ENCODE measurements at regions not wholly inside any gene's neighbourhood (a gene's known extent, or its start where the extent isn't known, plus 50 kb on each side); places are given as distances from the start of the nearest gene placed in this dataset.
"Not testable (repeated sequence)": the region's sequence is repeated elsewhere in the genome, so short reads cannot be mapped to it uniquely, and the experiment has no call there.

DNA sequence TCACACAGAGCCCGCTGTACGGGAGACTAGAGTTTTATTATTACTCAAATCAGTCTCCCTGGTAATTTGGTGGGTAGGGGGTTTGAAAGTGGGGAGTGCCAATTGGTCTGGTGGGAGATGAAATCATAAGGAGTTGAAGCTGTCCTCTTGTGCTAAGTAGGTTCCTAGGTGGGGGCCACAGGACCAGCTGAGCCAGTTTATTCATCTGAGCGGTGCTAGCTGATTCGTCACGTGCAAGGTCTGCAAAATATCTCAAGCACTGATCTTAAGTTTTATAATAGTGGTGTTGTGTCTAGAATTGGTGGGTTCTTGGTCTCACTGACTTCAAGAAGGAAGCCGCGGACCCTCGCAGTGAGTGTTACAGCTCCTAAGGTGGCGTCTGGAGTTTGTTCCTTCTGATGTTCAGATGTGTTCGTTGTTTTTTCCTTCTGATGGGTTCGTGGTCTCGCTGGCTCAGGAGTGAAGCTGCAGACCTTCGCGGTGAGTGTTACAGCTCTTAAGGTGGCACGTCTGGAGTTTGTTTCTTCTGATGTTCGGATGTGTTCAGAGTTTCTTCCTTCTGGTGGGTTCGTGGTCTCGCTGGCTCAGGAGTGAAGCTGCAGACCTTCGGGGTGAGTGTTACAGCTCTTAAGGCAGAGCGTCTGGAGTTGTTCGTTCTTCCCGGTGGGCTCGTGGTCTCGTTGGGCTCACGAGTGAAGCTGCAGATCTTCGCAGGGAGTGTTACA, 158.5 kb upstream of the GNAI1 start:
- intact Hi-C loops (cut with micrococcal nuclease); H3K4me1 Mint-ChIP-seq (ENCODE audit: low read depth); POLR2A ChIA-PET; H3K27ac Mint-ChIP-seq; H3K4me3 Mint-ChIP-seq; H3K27me3 Mint-ChIP-seq; H3K9me3 Mint-ChIP-seq; DNase-seq; H3K36me3 Mint-ChIP-seq; CTCF ChIA-PET: not testable (repeated sequence)

DNA sequence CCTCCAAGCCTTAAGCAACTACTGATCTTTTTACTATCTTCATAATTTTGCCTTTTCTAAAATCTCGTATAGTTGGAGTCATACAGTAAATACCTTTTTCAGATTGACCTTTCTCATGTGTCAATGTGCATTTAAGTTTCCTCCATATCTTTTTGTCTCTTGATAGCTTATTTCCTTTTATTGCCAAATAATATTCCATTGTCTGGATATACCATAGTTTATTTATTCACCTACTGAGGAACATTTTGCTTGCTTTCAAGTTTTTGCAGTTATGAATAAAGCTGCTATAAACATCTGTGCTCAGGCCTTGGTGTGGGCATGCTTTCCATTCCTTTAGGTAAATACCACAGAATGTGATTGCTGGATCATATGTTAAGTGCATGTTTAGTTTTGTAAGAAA, 161.2 kb upstream of the GNAI1 start:
- H3K4me1 Mint-ChIP-seq (ENCODE audit: low read depth), result no peaks in the 10 kb centered on the region
- intact Hi-C loops (cut with micrococcal nuclease), result no loop called here
- no peak overlapping the region for H3K4me3 Mint-ChIP-seq
- no peaks in the 10 kb centered on the region for H3K36me3 Mint-ChIP-seq
- H3K27me3 Mint-ChIP-seq, result no peaks in the 10 kb centered on the region
- POLR2A ChIA-PET, result no interaction called here
- H3K9me3 Mint-ChIP-seq, result peaks cover 7% of the 10 kb centered on the region
- DNase-seq, result no peak
- no peak overlapping the region for H3K27ac Mint-ChIP-seq
- CTCF ChIA-PET, result no interaction called here

DNA sequence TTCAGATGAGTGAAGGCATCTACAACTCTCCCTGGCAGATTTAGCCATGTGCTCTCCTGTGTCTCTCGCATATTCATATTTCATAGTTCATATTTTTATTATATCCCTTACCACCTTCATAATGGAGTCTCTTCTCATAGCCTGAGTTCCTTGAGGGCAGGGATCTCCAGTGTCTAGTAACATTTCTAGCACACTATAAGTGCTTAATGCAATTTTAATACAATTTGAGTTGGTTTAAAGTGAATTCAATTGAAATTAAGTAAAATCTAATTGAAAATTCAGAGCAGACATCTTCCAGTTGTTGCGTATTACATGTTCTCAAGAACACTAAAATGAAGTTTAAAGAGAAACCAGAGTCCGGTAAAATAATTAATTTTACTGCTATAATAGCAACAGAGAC, 163.6 kb upstream of the GNAI1 start:
- CTCF ChIA-PET, result no interaction called here

DNA sequence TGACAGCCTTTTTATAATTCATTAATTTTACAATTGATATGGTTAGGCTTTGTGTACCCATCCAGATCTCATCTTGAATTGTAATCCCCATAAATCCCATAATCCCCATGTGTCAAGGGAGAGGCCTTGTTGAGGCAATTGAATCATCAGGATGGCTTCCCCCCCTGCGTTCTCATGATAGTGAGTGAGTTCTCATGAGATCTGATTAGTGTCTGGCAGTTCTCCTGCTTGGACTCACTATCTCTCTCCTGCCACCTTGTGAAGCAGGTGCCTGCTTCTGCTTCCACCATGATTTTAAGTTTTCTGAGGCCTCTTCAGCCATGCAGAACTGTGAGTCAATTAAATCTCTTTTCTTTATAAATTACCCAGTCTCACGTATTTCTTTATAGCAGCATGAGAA, 165.7 kb upstream of the GNAI1 start:
- ChIA-PET CTCF (no interaction called here), POLR2A (no interaction called here)
- H3K4me3 Mint-ChIP-seq, result no peak overlapping the region
- intact Hi-C loops (cut with micrococcal nuclease), result no loop called here
- peaks cover 5% of the 10 kb centered on the region for H3K9me3 Mint-ChIP-seq
- H3K4me1 Mint-ChIP-seq (ENCODE audit: low read depth), result no peaks in the 10 kb centered on the region
- H3K27ac Mint-ChIP-seq, result no peak overlapping the region
- no peaks in the 10 kb centered on the region for H3K36me3 Mint-ChIP-seq
- DNase-seq, result no peak
- no peaks in the 10 kb centered on the region for H3K27me3 Mint-ChIP-seq

More for the DNA sequence above, 163.6 kb upstream of the GNAI1 start:
- POLR2A ChIA-PET, result no interaction called here
- no peaks in the 10 kb centered on the region for H3K4me1 Mint-ChIP-seq (ENCODE audit: low read depth)
- H3K36me3 Mint-ChIP-seq, result no peaks in the 10 kb centered on the region
- DNase-seq, result no peak
- no peak overlapping the region for H3K4me3 Mint-ChIP-seq
- intact Hi-C loops (cut with micrococcal nuclease), result no loop called here
- no peak overlapping the region for H3K27ac Mint-ChIP-seq
- H3K9me3 Mint-ChIP-seq, result peaks cover 8% of the 10 kb centered on the region
- H3K27me3 Mint-ChIP-seq, result no peaks in the 10 kb centered on the region

DNA sequence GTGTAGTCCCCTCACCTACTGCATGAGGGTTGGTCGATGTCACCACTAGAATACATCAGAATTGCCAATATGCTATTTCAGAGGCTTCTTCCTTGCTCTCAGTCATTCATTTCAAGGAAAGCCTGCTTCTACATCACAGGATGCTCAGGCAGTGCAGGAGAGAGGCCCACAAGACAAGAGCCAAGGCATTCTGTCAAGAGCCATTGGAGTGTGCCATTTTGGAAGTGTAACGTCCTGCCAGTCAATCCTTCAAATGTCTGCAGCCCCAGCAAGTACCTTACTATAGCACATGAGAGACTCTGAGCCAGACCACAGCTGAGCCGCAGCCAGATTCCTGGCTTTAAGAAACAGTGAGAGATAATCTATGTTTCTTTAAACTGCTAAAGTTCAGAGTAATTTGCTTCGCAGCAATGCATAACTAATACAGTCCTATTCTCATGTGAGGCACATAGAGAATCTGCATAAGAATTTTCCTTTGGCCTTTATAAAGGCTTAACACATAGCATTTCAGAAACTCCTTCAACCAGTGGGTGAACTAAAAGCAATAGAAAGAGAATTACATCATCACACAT, 166.5 kb upstream of the GNAI1 start:
- Mint-ChIP-seq H3K4me3 (no peak overlapping the region), H3K9me3 (peaks cover 5% of the 10 kb centered on the region), H3K4me1 (ENCODE audit: low read depth) (no peaks in the 10 kb centered on the region), H3K27me3 (no peaks in the 10 kb centered on the region), H3K27ac (no peak overlapping the region), H3K36me3 (no peaks in the 10 kb centered on the region)
- ChIA-PET CTCF (no interaction called here), POLR2A (no interaction called here)
- intact Hi-C loops (cut with micrococcal nuclease), result no loop called here
- DNase-seq, result no peak

DNA sequence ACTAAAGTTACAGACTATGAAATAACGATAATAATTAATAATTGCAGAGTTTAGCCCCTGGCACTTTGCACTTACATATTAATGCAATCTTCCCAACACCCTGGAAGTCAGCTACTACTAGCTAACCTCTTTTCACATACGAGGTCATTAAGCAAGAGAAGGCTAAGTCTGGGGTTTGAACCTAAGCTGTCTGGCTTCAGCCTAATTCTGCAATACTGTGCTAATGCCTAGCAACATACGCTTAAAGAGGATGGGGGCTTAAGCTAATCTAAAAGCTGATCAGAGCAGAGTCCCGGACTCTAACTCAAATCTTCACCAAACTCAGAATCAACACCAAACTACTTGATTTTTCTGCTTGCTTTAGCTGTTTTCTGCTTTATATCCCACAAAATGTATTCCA, 168.7 kb upstream of the GNAI1 start:
- H3K36me3 Mint-ChIP-seq, result no peaks in the 10 kb centered on the region
- H3K27ac Mint-ChIP-seq, result no peak overlapping the region
- no peaks in the 10 kb centered on the region for H3K27me3 Mint-ChIP-seq
- DNase-seq, result no peak
- no peak overlapping the region for H3K4me3 Mint-ChIP-seq
- peaks cover 5% of the 10 kb centered on the region for H3K9me3 Mint-ChIP-seq
- intact Hi-C loops (cut with micrococcal nuclease), result no loop called here
- POLR2A ChIA-PET, result no interaction called here
- CTCF ChIA-PET, result no interaction called here
- H3K4me1 Mint-ChIP-seq (ENCODE audit: low read depth), result no peaks in the 10 kb centered on the region

DNA sequence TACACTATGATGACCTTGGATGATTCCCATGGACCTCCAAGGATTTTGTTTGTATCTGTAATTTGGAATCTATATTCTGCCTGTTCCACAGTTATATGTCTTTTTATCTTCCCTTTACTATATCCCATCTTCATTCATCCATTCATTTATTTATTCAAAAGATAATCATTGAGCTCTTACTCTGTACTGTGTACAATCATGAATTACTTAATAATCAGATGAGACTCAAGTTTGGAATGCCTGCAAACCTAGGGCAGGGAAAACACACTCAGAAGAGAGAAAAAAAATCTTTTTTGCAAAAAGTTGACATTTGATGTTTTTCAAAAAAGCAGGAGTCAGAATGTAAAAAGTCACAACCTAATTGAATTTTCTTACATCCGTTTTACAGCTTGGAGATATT, 170.2 kb upstream of the GNAI1 start:
- Mint-ChIP-seq H3K4me1 (ENCODE audit: low read depth) (no peaks in the 10 kb centered on the region), H3K27me3 (no peaks in the 10 kb centered on the region), H3K27ac (no peak overlapping the region), H3K36me3 (no peaks in the 10 kb centered on the region), H3K4me3 (no peak overlapping the region), H3K9me3 (peaks cover 5% of the 10 kb centered on the region)
- CTCF ChIA-PET, result no interaction called here
- DNase-seq, result no peak
- intact Hi-C loops (cut with micrococcal nuclease), result no loop called here
- POLR2A ChIA-PET, result no interaction called here

DNA sequence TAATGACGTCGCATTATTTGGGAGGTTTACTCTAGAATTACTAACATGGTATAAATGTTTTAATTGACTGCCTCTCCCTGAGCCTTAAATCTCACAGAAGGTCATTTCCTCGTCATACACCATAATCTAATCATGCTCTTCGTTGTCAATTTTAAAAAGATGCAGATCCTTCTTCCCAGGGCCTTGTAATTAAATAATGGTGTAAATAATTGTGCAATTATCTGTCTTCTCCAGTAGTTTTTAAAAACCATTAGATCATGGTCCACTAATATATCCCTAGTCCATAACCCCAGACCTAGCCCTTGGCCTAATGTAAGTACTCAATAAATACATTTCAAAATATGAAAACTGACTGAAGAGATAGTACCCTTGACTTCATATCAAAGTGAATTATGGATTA, 181.5 kb upstream of the GNAI1 start:
- Mint-ChIP-seq H3K27me3 (no peaks in the 10 kb centered on the region), H3K27ac (no peak overlapping the region), H3K36me3 (no peaks in the 10 kb centered on the region), H3K4me1 (ENCODE audit: low read depth) (no peaks in the 10 kb centered on the region), H3K4me3 (no peak overlapping the region), H3K9me3 (peaks cover 9% of the 10 kb centered on the region)
- ChIA-PET POLR2A (no interaction called here), CTCF (no interaction called here)
- intact Hi-C loops (cut with micrococcal nuclease), result loop anchor here (10.0 kb wide), 1 partner anchor 62 kb away; no protein-coding TSS in a partner anchor
- no peak for DNase-seq

DNA sequence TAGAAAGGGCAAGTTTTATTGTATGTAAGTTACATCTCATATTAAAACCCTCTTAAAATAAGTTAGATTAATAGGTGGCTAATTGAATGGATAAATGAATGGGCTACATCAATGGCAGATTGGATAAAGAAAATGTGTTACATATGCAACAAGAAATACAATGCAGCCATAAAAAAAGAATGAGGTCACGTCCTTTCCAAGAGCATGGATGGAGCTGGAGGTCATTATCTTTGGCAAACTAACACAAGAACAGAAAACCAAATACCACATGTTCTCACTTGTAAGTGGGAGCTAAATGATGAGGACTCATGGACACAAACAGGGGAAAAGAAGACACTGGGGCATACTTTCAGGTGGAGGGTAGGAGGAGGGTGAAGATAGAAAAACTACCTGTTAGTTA, 182.2 kb upstream of the GNAI1 start:
- H3K36me3 Mint-ChIP-seq, result no peaks in the 10 kb centered on the region
- intact Hi-C loops (cut with micrococcal nuclease), result loop anchor here (10.0 kb wide), 1 partner anchor 62 kb away; no protein-coding TSS in a partner anchor
- ChIA-PET POLR2A (no interaction called here), CTCF (no interaction called here)
- H3K27ac Mint-ChIP-seq, result no peak overlapping the region
- no peak for DNase-seq
- no peak overlapping the region for H3K4me3 Mint-ChIP-seq
- H3K9me3 Mint-ChIP-seq, result peaks cover 11% of the 10 kb centered on the region
- H3K27me3 Mint-ChIP-seq, result no peaks in the 10 kb centered on the region
- no peaks in the 10 kb centered on the region for H3K4me1 Mint-ChIP-seq (ENCODE audit: low read depth)

DNA sequence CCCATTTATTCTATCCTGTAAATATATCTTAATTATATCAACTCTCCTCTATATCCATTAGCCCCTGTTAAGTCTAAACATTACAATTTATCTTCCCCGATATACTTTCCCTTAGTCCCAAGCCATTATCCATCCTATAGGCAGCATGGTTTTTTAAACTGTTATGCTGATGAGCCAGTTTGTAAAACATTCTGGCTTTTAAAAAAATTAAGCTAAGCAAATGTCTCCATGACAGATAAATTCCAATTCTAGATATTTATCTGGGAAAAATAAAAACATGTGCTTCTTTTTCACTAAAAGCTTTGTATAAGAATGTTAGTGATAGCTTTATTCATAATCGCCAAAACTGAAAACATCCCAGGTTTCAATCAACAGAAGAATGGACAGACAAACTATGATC, 183.2 kb upstream of the GNAI1 start:
- no peaks in the 10 kb centered on the region for H3K4me1 Mint-ChIP-seq (ENCODE audit: low read depth)
- intact Hi-C loops (cut with micrococcal nuclease), result loop anchor here (10.0 kb wide), 1 partner anchor 63 kb away; no protein-coding TSS in a partner anchor
- DNase-seq, result no peak
- H3K27me3 Mint-ChIP-seq, result no peaks in the 10 kb centered on the region
- no peak overlapping the region for H3K4me3 Mint-ChIP-seq
- peaks cover 12% of the 10 kb centered on the region for H3K9me3 Mint-ChIP-seq
- CTCF ChIA-PET, result no interaction called here
- H3K27ac Mint-ChIP-seq, result no peak overlapping the region
- no peaks in the 10 kb centered on the region for H3K36me3 Mint-ChIP-seq
- POLR2A ChIA-PET, result no interaction called here

DNA sequence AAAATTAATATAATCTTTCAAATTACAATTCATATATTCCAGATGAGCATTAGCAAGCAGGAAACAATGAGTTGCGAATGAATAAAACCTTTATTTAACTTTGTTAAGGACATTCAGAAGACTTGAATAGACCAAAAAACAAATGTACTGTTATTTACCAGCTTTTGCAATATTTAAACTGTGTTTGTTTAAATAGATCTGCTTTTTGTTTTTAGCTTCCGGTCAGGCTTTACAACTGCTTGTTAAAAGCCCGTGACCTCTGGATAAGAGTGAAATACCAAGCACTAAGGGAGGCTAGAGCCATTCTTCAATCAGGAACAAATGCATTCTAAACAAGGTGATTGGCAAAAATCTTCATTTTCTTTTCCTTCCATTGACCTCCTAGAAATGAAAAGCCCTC, 184.9 kb upstream of the GNAI1 start:
- ChIA-PET CTCF (no interaction called here), POLR2A (no interaction called here)
- Mint-ChIP-seq H3K4me3 (no peak overlapping the region), H3K27me3 (no peaks in the 10 kb centered on the region), H3K27ac (no peak overlapping the region), H3K4me1 (ENCODE audit: low read depth) (no peaks in the 10 kb centered on the region), H3K36me3 (no peaks in the 10 kb centered on the region), H3K9me3 (peaks cover 14% of the 10 kb centered on the region)
- no peak for DNase-seq
- intact Hi-C loops (cut with micrococcal nuclease), result loop anchor here (10.0 kb wide), 1 partner anchor 65 kb away; no protein-coding TSS in a partner anchor

DNA sequence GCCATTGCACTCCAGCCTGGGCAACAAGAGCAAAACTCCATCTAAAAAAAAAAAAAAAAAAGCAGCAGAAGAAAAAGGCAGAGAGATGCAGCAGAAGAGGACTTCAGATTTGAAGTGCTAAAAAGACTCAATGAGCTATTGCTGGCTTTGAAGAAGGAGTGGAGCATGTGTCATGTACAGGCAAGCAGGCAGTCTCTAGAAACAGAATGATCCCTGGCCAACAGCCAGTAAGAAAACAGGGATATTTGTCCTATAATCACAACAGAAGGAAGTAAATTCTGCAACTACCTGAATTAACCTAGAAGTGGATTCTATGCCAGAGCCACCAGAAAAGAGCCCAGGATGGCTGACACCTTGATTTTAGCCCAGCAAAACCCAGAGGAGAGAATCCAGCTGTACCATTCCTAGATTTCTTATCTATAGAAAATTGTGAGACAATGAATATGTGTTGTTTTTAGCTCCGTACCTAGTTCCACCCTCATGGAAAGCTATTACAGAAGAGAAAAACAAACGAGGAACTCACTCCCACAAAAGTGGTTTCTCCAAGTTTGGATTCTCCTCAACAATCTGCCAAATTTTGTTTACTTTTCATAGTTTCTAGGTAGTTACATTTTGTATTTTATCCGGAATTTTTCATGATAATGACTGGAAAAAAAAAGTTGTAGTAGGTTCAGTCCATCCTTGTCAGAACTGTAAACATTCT, 198.2 kb upstream of the GNAI1 start:
- DNase-seq, result no peak
- Mint-ChIP-seq H3K36me3 (no peaks in the 10 kb centered on the region), H3K27me3 (no peaks in the 10 kb centered on the region), H3K4me1 (ENCODE audit: low read depth) (no peaks in the 10 kb centered on the region), H3K4me3 (no peak overlapping the region), H3K9me3 (peaks cover 23% of the 10 kb centered on the region), H3K27ac (no peak overlapping the region)
- intact Hi-C loops (cut with micrococcal nuclease), result no loop called here
- ChIA-PET POLR2A (no interaction called here), CTCF (no interaction called here)

DNA sequence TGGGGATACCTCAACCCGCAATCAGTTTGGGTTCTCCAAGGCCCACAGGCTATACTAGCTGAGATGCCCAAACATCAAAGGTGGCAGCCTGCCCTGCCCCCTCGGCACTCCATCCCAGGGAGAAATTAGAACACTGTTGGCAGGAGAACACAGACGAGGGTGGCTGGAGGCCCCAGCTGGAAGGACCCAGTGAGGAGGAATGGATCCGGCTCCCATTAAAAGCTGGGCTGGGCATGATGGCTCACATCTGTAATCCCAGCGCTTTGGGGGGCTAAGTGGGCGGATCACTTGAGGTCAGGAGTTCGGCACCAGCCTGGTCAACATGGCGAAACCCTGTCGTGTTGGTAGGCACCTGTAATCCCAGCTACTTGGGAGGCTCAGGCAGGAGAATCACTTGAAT, 199.9 kb upstream of the GNAI1 start:
- Mint-ChIP-seq H3K4me3 (no peak overlapping the region), H3K27ac (no peak overlapping the region), H3K4me1 (ENCODE audit: low read depth) (no peaks in the 10 kb centered on the region), H3K27me3 (no peaks in the 10 kb centered on the region), H3K9me3 (peaks cover 22% of the 10 kb centered on the region), H3K36me3 (no peaks in the 10 kb centered on the region)
- no peak for DNase-seq
- ChIA-PET CTCF (no interaction called here), POLR2A (no interaction called here)
- intact Hi-C loops (cut with micrococcal nuclease), result no loop called here

All from activated CD4-positive, alpha-beta memory T cell treated with anti-CD3 and anti-CD28 coated beads for 36 hours (primary cell).